NCI-H1417 treated with DMSO at 0.1 percent for 48 hours (cell line): ENCODE measurements at regions not wholly inside any gene's neighbourhood (a gene's known extent, or its start where the extent isn't known, plus 50 kb on each side); places are given as distances from the start of the nearest gene placed in this dataset.
"Not testable (repeated sequence)": the region's sequence is repeated elsewhere in the genome, so short reads cannot be mapped to it uniquely, and the experiment has no call there.

Source experiments
- DNase-seq: peaks from one replicate; lab custom pipeline; 2025; lab: John Stamatoyannopoulos, UW

GRCh38 chr5:98309785-98310598 lies 463.5 kb upstream of the RGMB start:
- DNase-seq: no peak

- DNase-seq: no peak
Measured at GRCh38 chr5:98314292-98314691, 459.2 kb upstream of the RGMB start.

- DNase-seq: no peak
Measured at GRCh38 chr5:98318386-98318785, 455.1 kb upstream of the RGMB start.

- DNase-seq: no peak
Measured at GRCh38 chr5:98319299-98320011, 454.0 kb upstream of the RGMB start.

- no peak for DNase-seq
Measured at GRCh38 chr5:98320343-98320742, 453.1 kb upstream of the RGMB start.

- no peak for DNase-seq
Measured at GRCh38 chr5:98321361-98321760, 452.1 kb upstream of the RGMB start.

- DNase-seq: not testable (repeated sequence)
Measured at GRCh38 chr5:98325187-98325586, 448.3 kb upstream of the RGMB start.

GRCh38 chr5:98328015-98328414 lies 445.4 kb upstream of the RGMB start:
- DNase-seq: no peak

- no peak for DNase-seq
Measured at GRCh38 chr5:98330871-98331270, 442.6 kb upstream of the RGMB start.

- DNase-seq: no peak
Measured at GRCh38 chr5:98333921-98334320, 439.5 kb upstream of the RGMB start.

- DNase-seq: no peak
Measured at GRCh38 chr5:98334946-98335345, 438.5 kb upstream of the RGMB start.

- DNase-seq: no peak
Measured at GRCh38 chr5:98339141-98339848, 434.2 kb upstream of the RGMB start.

GRCh38 chr5:98341038-98342032 lies 432.1 kb upstream of the RGMB start:
- no peak for DNase-seq

- DNase-seq: not testable (repeated sequence)
Measured at GRCh38 chr5:98342958-98343660, 430.4 kb upstream of the RGMB start.

GRCh38 chr5:98349251-98349989 lies 424.0 kb upstream of the RGMB start:
- DNase-seq: no peak

GRCh38 chr5:98349990-98350365 lies 423.5 kb upstream of the RGMB start:
- no peak for DNase-seq

- DNase-seq: no peak
Measured at GRCh38 chr5:98354922-98355321, 418.5 kb upstream of the RGMB start.

- no peak for DNase-seq
Measured at GRCh38 chr5:98360548-98360947, 412.9 kb upstream of the RGMB start.

GRCh38 chr5:98363157-98363556 lies 410.3 kb upstream of the RGMB start:
- no peak for DNase-seq

- DNase-seq: no peak
Measured at GRCh38 chr5:98364549-98364948, 408.9 kb upstream of the RGMB start.
